Smooth muscle cell (in vitro differentiated cells): ENCODE measurements at regions not wholly inside any gene's neighbourhood (a gene's known extent, or its start where the extent isn't known, plus 50 kb on each side); places are given as distances from the start of the nearest gene placed in this dataset.

Experiments used
- DNase-seq: peaks from one replicate; lab custom pipeline; 2025; ENCODE audit not compliant: unreplicated experiment; lab: John Stamatoyannopoulos, UW
- H2AFZ ChIP-seq: fragments of 200-600 bp; sonication (generic); 2 replicates; pipeline ENCODE4 v1.6.0; 2016; ENCODE audit warnings: antibody characterized with exemption, low read depth, mild to moderate bottlenecking
- H3F3A ChIP-seq: fragments of 200-600 bp; sonication (generic); 2 replicates; pipeline ENCODE4 v1.6.0; 2017; ENCODE audit warnings: antibody characterized with exemption, low read depth
- H3K27ac ChIP-seq: fragments of 200-600 bp; sonication (generic); 2 replicates; pipeline ENCODE4 v1.5.1; 2016; ENCODE audit warnings: low read depth, mild to moderate bottlenecking
- H3K27me3 ChIP-seq: fragments of 200-600 bp; sonication (generic); 2 replicates; pipeline ENCODE4 v1.6.1; 2016; ENCODE audit warnings: low read depth, mild to moderate bottlenecking
- H3K36me3 ChIP-seq: fragments of 200-600 bp; sonication (generic); 2 replicates; pipeline ENCODE4 v1.5.1; 2016; ENCODE audit warnings: low read depth
- H3K4me1 ChIP-seq: fragments of 200-600 bp; sonication (generic); 2 replicates; pipeline ENCODE4 v1.5.1; 2016; ENCODE audit warnings: low read depth
- H3K4me2 ChIP-seq: fragments of 200-600 bp; sonication (generic); 2 replicates; pipeline ENCODE4 v1.6.0; 2016; ENCODE audit warnings: mild to moderate bottlenecking
- H3K4me3 ChIP-seq: fragments of 200-600 bp; sonication (generic); 2 replicates; pipeline ENCODE4 v1.5.1; 2016; ENCODE audit warnings: mild to moderate bottlenecking
- H3K79me2 ChIP-seq: fragments of 200-600 bp; sonication (generic); 2 replicates; pipeline ENCODE4 v1.6.0; 2016; ENCODE audit warnings: low read depth, mild to moderate bottlenecking
- H3K9ac ChIP-seq: fragments of 200-600 bp; sonication (generic); 2 replicates; pipeline ENCODE4 v1.6.0; 2016; ENCODE audit warnings: low read depth
- H3K9me3 ChIP-seq: fragments of 200-600 bp; sonication (generic); replicated peaks from 2 replicates; pipeline ENCODE4 v1.5.1; 2016; ENCODE audit warnings: low read depth
- H4K20me1 ChIP-seq: fragments of 200-600 bp; sonication (generic); 2 replicates; pipeline ENCODE4 v1.6.0; 2016; ENCODE audit warnings: low read depth
- WGBS: methylation state at CpG from one replicate; pipeline ENCODE4 v1.1.7; 2016; ENCODE audit warnings: low lambda C conversion rate; 5-methylcytosine and 5-hydroxymethylcytosine counted together
- TF ChIP-seq, protein P1 (sequence below): fragments of 200-600 bp; sonication (generic); IDR thresholded peaks from 2 replicates; pipeline ENCODE4 v1.5.1; 2017; ENCODE audit warnings: borderline replicate concordance, mild to moderate bottlenecking, antibody characterized with exemption; ENCODE audit not compliant: insufficient read depth, poor library complexity, severe bottlenecking

DNA sequence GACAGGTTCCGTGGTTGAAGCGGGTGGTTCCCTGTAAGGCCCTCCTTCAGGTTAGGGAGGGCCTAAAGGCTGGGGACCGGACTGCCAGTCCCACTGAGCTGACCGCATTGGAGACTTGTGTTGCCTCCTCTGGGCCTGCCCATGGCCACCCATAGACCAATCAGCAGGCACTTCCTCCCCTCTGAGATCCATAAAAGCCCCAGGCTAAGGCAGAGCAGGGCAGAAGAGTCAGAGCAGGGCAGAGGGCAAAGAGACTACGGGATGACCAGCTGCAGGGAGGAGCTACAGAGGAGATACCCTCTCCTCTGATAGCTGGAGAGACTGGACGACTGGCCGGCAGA, 537.4 kb downstream of the TENT5A start:
- Histone ChIP-seq H3K4me3 (no peak overlapping the region), H3K79me2 (no peaks in the 10 kb centered on the region), H3K9ac (no peak overlapping the region), H3K4me1 (no peaks in the 10 kb centered on the region), H3F3A (no peaks in the 10 kb centered on the region), H3K9me3 (no peaks in the 10 kb centered on the region), H3K27ac (no peak overlapping the region), H3K4me2 (no peak overlapping the region), H3K27me3 (no peaks in the 10 kb centered on the region), H4K20me1 (no peaks in the 10 kb centered on the region), H2AFZ (no peak overlapping the region), H3K36me3 (no peaks in the 10 kb centered on the region)
- TF ChIP-seq, protein P1, sequence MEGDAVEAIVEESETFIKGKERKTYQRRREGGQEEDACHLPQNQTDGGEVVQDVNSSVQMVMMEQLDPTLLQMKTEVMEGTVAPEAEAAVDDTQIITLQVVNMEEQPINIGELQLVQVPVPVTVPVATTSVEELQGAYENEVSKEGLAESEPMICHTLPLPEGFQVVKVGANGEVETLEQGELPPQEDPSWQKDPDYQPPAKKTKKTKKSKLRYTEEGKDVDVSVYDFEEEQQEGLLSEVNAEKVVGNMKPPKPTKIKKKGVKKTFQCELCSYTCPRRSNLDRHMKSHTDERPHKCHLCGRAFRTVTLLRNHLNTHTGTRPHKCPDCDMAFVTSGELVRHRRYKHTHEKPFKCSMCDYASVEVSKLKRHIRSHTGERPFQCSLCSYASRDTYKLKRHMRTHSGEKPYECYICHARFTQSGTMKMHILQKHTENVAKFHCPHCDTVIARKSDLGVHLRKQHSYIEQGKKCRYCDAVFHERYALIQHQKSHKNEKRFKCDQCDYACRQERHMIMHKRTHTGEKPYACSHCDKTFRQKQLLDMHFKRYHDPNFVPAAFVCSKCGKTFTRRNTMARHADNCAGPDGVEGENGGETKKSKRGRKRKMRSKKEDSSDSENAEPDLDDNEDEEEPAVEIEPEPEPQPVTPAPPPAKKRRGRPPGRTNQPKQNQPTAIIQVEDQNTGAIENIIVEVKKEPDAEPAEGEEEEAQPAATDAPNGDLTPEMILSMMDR = no peak
- 96% methylated on average over 7 of the region's 7 CpGs for WGBS
- no peak for DNase-seq

DNA sequence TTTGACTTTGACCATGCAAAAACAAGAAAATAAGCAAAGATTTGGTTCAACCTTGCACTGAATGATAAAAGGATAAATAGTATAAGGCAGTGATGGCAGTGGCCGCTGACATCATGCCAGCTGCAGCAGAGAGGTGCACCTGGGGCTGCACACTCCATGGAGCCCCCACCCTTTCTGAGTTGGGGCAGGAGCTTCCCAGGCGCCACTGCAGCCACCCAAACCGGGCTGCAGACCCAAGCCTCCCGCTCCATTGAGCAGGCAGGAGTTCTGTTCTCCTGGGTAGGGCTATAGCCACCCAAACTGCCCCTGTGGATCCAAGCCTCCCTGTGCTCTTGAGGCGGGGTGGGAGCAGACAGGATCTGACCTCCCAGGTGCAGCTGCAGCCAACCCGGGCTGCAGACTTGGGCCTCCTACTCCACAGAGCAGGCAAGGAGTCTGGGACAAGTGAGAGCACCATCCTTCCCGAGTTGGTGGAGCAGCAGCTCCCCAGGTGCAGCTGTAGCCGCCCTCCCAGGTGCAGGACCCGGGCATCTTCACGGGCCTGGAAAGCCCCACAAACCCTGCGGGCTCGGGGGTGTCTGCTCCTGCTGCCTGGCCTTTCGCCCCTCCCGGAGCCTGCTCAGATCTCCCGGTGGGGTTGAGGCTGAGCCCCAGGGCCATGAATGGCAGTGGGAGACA, 537.9 kb downstream of the TENT5A start:
- H3K79me2 ChIP-seq = no peaks in the 10 kb centered on the region
- H3K9ac ChIP-seq = no peak overlapping the region
- no peak overlapping the region for H3K4me2 ChIP-seq
- no peak overlapping the region for H2AFZ ChIP-seq
- H3K4me3 ChIP-seq = no peak overlapping the region
- H3K36me3 ChIP-seq = no peaks in the 10 kb centered on the region
- no peaks in the 10 kb centered on the region for H3F3A ChIP-seq
- no peaks in the 10 kb centered on the region for H3K27me3 ChIP-seq
- WGBS = 95% methylated on average over 15 of the region's 15 CpGs
- H3K4me1 ChIP-seq = no peaks in the 10 kb centered on the region
- DNase-seq = no peak
- no peak overlapping the region for H3K27ac ChIP-seq
- H3K9me3 ChIP-seq = no peaks in the 10 kb centered on the region
- TF ChIP-seq, protein P1 = no peak
- H4K20me1 ChIP-seq = no peaks in the 10 kb centered on the region

DNA sequence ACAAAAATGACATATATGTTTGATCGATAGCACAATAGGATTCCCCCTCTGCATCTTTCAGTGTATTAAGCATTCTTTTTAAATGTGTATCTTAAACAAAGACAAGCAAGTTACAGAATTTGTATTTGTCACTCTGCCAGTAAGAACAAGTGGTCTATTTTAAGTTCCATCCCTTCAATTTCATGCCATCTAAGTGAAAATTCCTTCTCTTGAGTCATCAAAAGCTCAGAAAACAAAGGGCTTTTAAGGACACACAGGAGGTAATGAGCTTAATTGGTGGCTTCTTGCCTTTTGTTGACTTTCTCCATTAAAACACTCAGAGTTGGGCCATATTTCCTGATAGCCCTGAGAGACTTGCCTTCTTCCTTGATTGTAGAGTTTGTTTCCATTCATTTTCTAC, 547.8 kb downstream of the TENT5A start:
- Histone ChIP-seq H3K4me2 (no peak overlapping the region), H2AFZ (no peak overlapping the region), H3K9me3 (no peaks in the 10 kb centered on the region), H3K4me3 (no peak overlapping the region), H3K79me2 (no peaks in the 10 kb centered on the region), H4K20me1 (no peaks in the 10 kb centered on the region), H3K4me1 (peaks cover 7% of the 10 kb centered on the region), H3K36me3 (no peaks in the 10 kb centered on the region), H3F3A (no peaks in the 10 kb centered on the region), H3K27ac (no peak overlapping the region), H3K27me3 (no peaks in the 10 kb centered on the region), H3K9ac (no peak overlapping the region)
- 89% methylated on average over 1 of the region's 1 CpG for WGBS
- TF ChIP-seq, protein P1 = no peak
- no peak for DNase-seq

DNA sequence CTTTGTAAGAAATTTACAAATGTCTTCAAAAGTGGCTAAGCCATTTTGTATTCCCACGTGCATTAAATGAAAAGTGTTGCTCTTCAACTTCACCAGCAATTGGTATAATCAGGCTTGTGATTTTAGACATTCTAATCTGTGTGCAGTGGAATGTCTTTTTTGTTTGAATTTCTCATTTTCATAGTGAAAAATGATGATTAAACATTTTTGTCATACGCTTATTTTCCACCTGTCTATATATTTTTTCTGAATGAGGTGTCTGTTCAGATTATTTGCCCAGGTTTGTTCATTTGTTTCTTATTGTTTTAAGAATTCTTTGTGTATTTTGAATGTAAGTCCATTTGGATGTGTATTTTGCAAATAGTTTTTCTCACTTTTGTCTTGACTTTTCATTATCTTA, 558.1 kb downstream of the TENT5A start:
- DNase-seq = no peak
- no peaks in the 10 kb centered on the region for H3K27me3 ChIP-seq
- no peaks in the 10 kb centered on the region for H3K36me3 ChIP-seq
- H3K9ac ChIP-seq = no peak overlapping the region
- H3K27ac ChIP-seq = no peak overlapping the region
- H3F3A ChIP-seq = no peaks in the 10 kb centered on the region
- no peaks in the 10 kb centered on the region for H3K79me2 ChIP-seq
- H2AFZ ChIP-seq = no peak overlapping the region
- H3K4me1 ChIP-seq = no peaks in the 10 kb centered on the region
- H3K9me3 ChIP-seq = no peaks in the 10 kb centered on the region
- no peak overlapping the region for H3K4me2 ChIP-seq
- TF ChIP-seq, protein P1 = no peak
- 71% methylated on average over 2 of the region's 2 CpGs for WGBS
- H4K20me1 ChIP-seq = no peaks in the 10 kb centered on the region
- H3K4me3 ChIP-seq = no peak overlapping the region
